PC-3 (cell line): ENCODE measurements at regions not wholly inside any gene's neighbourhood (a gene's known extent, or its start where the extent isn't known, plus 50 kb on each side); places are given as distances from the start of the nearest gene placed in this dataset.

ENCODE experiments used
- EZH2 ChIP-seq: fragments of 300-600 bp; sonication (generic); IDR thresholded peaks from one replicate; pipeline ENCODE4 v1.6.1; 2017; ENCODE audit warnings: antibody characterized with exemption, mild to moderate bottlenecking, low read length; ENCODE audit not compliant: unreplicated experiment
- EZH2phosphoT487 ChIP-seq: fragments of 300-600 bp; sonication (generic); IDR thresholded peaks from 2 replicates; pipeline ENCODE4 v1.6.1; 2018; ENCODE audit warnings: mild to moderate bottlenecking, antibody characterized with exemption, low read length, borderline replicate concordance
- TF ChIP-seq, protein P1 (sequence below): fragments of 300-600 bp; sonication (generic); conservative IDR thresholded peaks from 2 replicates; pipeline ENCODE4 v1.5.1; 2017; ENCODE audit warnings: antibody characterized with exemption, low read depth, mild to moderate bottlenecking, low read length

GRCh38 chr5:27463446-27464149 lies 425.2 kb upstream of the CDH9 start:
- TF ChIP-seq, protein P1, sequence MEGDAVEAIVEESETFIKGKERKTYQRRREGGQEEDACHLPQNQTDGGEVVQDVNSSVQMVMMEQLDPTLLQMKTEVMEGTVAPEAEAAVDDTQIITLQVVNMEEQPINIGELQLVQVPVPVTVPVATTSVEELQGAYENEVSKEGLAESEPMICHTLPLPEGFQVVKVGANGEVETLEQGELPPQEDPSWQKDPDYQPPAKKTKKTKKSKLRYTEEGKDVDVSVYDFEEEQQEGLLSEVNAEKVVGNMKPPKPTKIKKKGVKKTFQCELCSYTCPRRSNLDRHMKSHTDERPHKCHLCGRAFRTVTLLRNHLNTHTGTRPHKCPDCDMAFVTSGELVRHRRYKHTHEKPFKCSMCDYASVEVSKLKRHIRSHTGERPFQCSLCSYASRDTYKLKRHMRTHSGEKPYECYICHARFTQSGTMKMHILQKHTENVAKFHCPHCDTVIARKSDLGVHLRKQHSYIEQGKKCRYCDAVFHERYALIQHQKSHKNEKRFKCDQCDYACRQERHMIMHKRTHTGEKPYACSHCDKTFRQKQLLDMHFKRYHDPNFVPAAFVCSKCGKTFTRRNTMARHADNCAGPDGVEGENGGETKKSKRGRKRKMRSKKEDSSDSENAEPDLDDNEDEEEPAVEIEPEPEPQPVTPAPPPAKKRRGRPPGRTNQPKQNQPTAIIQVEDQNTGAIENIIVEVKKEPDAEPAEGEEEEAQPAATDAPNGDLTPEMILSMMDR: no peak
- TF ChIP-seq EZH2phosphoT487 (no peak), EZH2 (no peak)
